Activated naive CD8-positive, alpha-beta T cell treated with anti-CD3 and anti-CD28 coated beads, Interleukin-2, amount 50 U/mL, for 16 hours (primary cell): ENCODE measurements at regions not wholly inside any gene's neighbourhood (a gene's known extent, or its start where the extent isn't known, plus 50 kb on each side); places are given as distances from the start of the nearest gene placed in this dataset.

Experiments used
- DNase-seq: peaks from one replicate; pipeline ENCODE4 v3.0.0-alpha.2; 2020; ENCODE audit warnings: low read depth, low spot score

GRCh38 chr9:113818391-113818790 is 57.7 kb upstream of the ZNF618 start:
- no peak for DNase-seq

- no peak for DNase-seq
Observed at GRCh38 chr9:113822315-113822714, 53.8 kb upstream of the ZNF618 start.

- no peak for DNase-seq
Observed at GRCh38 chr9:113823421-113823820, 52.7 kb upstream of the ZNF618 start.
